ENCODE measurements at regions not wholly inside any gene's neighbourhood (a gene's known extent, or its start where the extent isn't known, plus 50 kb on each side); places are given as distances from the start of the nearest gene placed in this dataset.

GRCh38 chr14:97264516-97265230 lies 467.5 kb downstream of the VRK1 start:
- no peak for TF ChIP-seq ZNF704 (tag by site-specific recombination; IDR thresholded peaks at IDR 0.05)
- no peak for TF ChIP-seq ZSCAN5A (tag by site-specific recombination; IDR thresholded peaks at IDR 0.05)
- TF ChIP-seq ZNF114 (tag by site-specific recombination; IDR thresholded peaks at IDR 0.05): no peak
- TF ChIP-seq ZNF488 (tag by site-specific recombination; IDR thresholded peaks at IDR 0.05): no peak
- TF ChIP-seq KLF1 (tag by site-specific recombination; IDR thresholded peaks at IDR 0.05): no peak
- TF ChIP-seq ZSCAN30 (tag by site-specific recombination; IDR thresholded peaks at IDR 0.05): no peak
- no peak for TF ChIP-seq ZNF362 (tag by site-specific recombination; IDR thresholded peaks at IDR 0.05)
- no peak for TF ChIP-seq OVOL3 (tag by site-specific recombination; IDR thresholded peaks at IDR 0.05)
- no peak for TF ChIP-seq ZNF664 (tag by site-specific recombination; IDR thresholded peaks at IDR 0.05)
- TF ChIP-seq YY2 (tag by site-specific recombination; IDR thresholded peaks at IDR 0.05): no peak
- TF ChIP-seq ZNF513 (tag by site-specific recombination; IDR thresholded peaks at IDR 0.05): no peak
- ChIA-PET CTCF (interaction anchor here (0.7 kb wide), 1 partner anchor 1489 kb away, joined by 3 read pairs; no protein-coding TSS in a partner anchor), POLR2A (no interaction called here)
- Histone ChIP-seq H3K9me3 (ENCODE audit: control insufficient read depth, insufficient read depth, low read depth, low read length) (no peaks in the 10 kb centered on the region; the same call in 1 of the 2 replicates), H3K4me1 (ENCODE audit: control insufficient read depth, insufficient read depth, low read length) (no peaks in the 10 kb centered on the region), H3K27ac (ENCODE audit: extremely low read depth, low read depth, low read length) (no peak overlapping the region), H3K4me3 (ENCODE audit: low read depth, low read length) (no peak overlapping the region), H3K36me3 (ENCODE audit: control insufficient read depth in 2 of 2, insufficient read depth in 1 of 2, low read length in 2 of 2) (no peaks in the 10 kb centered on the region)

GRCh38 chr14:97266653-97267052 lies 469.5 kb downstream of the VRK1 start:
- no peak overlapping the region for H3K4me3 ChIP-seq (ENCODE audit: low read depth, low read length)
- no peak overlapping the region for H3K27ac ChIP-seq (ENCODE audit: extremely low read depth, low read depth, low read length)
- no peaks in the 10 kb centered on the region for H3K36me3 ChIP-seq (ENCODE audit: control insufficient read depth in 2 of 2, insufficient read depth in 1 of 2, low read length in 2 of 2)
- H3K9me3 ChIP-seq (ENCODE audit: control insufficient read depth, insufficient read depth, low read depth, low read length): no peaks in the 10 kb centered on the region; the same call in 1 of the 2 replicates
- ChIA-PET POLR2A (no interaction called here), CTCF (no interaction called here)
- TF ChIP-seq PRDM1 (tag by site-specific recombination; IDR thresholded peaks at IDR 0.05): no peak
- TF ChIP-seq TCF7L2 (IDR thresholded peaks at IDR 0.05; ENCODE audit: borderline replicate concordance, low read depth, low read length): no peak
- TF ChIP-seq ZNF629 (tag by site-specific recombination; IDR thresholded peaks at IDR 0.05): no peak
- no peak for TF ChIP-seq KLF17 (tag by site-specific recombination; IDR thresholded peaks at IDR 0.05)
- no peaks in the 10 kb centered on the region for H3K4me1 ChIP-seq (ENCODE audit: control insufficient read depth, insufficient read depth, low read length)
